NCI-H82 (cell line): ENCODE measurements at regions not wholly inside any gene's neighbourhood (a gene's known extent, or its start where the extent isn't known, plus 50 kb on each side); places are given as distances from the start of the nearest gene placed in this dataset.

Source experiments
- DNase-seq: peaks from one replicate; lab custom pipeline; 2025; lab: John Stamatoyannopoulos, UW

- DNase-seq, result peak; percentile 69
These were observed 506.3 kb downstream of the SHQ1 start for GRCh38 chr3:72341920-72342319.

- no peak for DNase-seq
These were observed 506.9 kb downstream of the SHQ1 start for GRCh38 chr3:72341380-72341770.

GRCh38 chr3:72340476-72341379 is 507.5 kb downstream of the SHQ1 start:
- DNase-seq, result peak; percentile 67

GRCh38 chr3:72340056-72340455 is 508.2 kb downstream of the SHQ1 start:
- DNase-seq, result peak; percentile 41

- peak; percentile 41 for DNase-seq
These were observed 508.6 kb downstream of the SHQ1 start for GRCh38 chr3:72339670-72340030.

- DNase-seq, result no peak
These were observed 509.1 kb downstream of the SHQ1 start for GRCh38 chr3:72338942-72339669.

- DNase-seq, result no peak
These were observed 509.9 kb downstream of the SHQ1 start for GRCh38 chr3:72338082-72338941.

GRCh38 chr3:72337480-72337855 is 510.8 kb downstream of the SHQ1 start:
- DNase-seq, result peak; percentile 3

- DNase-seq, result peak; percentile 82
These were observed 511.3 kb downstream of the SHQ1 start for GRCh38 chr3:72336821-72337479.

GRCh38 chr3:72336114-72336651 is 512.1 kb downstream of the SHQ1 start:
- no peak for DNase-seq

- DNase-seq, result no peak
These were observed 512.7 kb downstream of the SHQ1 start for GRCh38 chr3:72335458-72336095.

GRCh38 chr3:72334681-72335457 is 513.4 kb downstream of the SHQ1 start:
- DNase-seq, result peak; percentile 87

- peak; percentile 4 for DNase-seq
These were observed 515.6 kb downstream of the SHQ1 start for GRCh38 chr3:72332689-72333088.

- DNase-seq, result no peak
These were observed 516.2 kb downstream of the SHQ1 start for GRCh38 chr3:72332036-72332435.

- DNase-seq, result peak; percentile 10
These were observed 517.2 kb downstream of the SHQ1 start for GRCh38 chr3:72331076-72331475.

GRCh38 chr3:72329354-72329753 is 518.9 kb downstream of the SHQ1 start:
- peak; percentile 37 for DNase-seq

GRCh38 chr3:72328755-72329277 is 519.4 kb downstream of the SHQ1 start:
- no peak for DNase-seq

GRCh38 chr3:72327008-72327407 is 521.2 kb downstream of the SHQ1 start:
- DNase-seq, result no peak

- DNase-seq, result no peak
These were observed 523.9 kb downstream of the SHQ1 start for GRCh38 chr3:72324253-72324811.

- DNase-seq, result no peak
These were observed 524.5 kb downstream of the SHQ1 start for GRCh38 chr3:72323773-72324172.
